Nephron (organoid): ENCODE measurements at regions not wholly inside any gene's neighbourhood (a gene's known extent, or its start where the extent isn't known, plus 50 kb on each side); places are given as distances from the start of the nearest gene placed in this dataset.
A peak's percentile ranks its signal among the peaks of the same experiment; 100 is the strongest.
"Not testable (repeated sequence)": the region's sequence is repeated elsewhere in the genome, so short reads cannot be mapped to it uniquely, and the experiment has no call there.

ENCODE experiments used
- H3K27ac Mint-ChIP-seq, 3 experiments: 2 replicates each; pipeline ENCODE4 v1.8.0; 2020; ENCODE audit warnings: mixed read lengths in 3 of 3, mild to moderate bottlenecking in 2 of 3, moderate library complexity in 1 of 3
- H3K27me3 Mint-ChIP-seq: 2 replicates; pipeline ENCODE4 v1.8.0; 2021; ENCODE audit warnings: low read depth, mild to moderate bottlenecking, moderate library complexity, mixed read lengths
- H3K36me3 Mint-ChIP-seq: 2 replicates; pipeline ENCODE4 v1.8.0; 2020; ENCODE audit warnings: low read depth, mixed read lengths
- H3K4me1 Mint-ChIP-seq: 2 replicates; pipeline ENCODE4 v1.8.0; 2020; ENCODE audit warnings: mixed read lengths
- H3K4me3 Mint-ChIP-seq, 3 experiments: 2 replicates each; pipeline ENCODE4 v1.8.0; 2020; ENCODE audit warnings: mild to moderate bottlenecking in 3 of 3, mixed read lengths in 3 of 3, moderate library complexity in 2 of 3
- H3K9me3 Mint-ChIP-seq: 2 replicates; pipeline ENCODE4 v1.8.0; 2020; ENCODE audit warnings: mixed read lengths
- CTCF ChIP-seq, 3 experiments: fragments of 200-600 bp; sonication (generic); IDR thresholded peaks; one replicate each; pipeline ENCODE4 v1.5.0; 2021; ENCODE audit warnings: antibody characterized with exemption in 3 of 3; ENCODE audit not compliant: unreplicated experiment in 3 of 3

DNA sequence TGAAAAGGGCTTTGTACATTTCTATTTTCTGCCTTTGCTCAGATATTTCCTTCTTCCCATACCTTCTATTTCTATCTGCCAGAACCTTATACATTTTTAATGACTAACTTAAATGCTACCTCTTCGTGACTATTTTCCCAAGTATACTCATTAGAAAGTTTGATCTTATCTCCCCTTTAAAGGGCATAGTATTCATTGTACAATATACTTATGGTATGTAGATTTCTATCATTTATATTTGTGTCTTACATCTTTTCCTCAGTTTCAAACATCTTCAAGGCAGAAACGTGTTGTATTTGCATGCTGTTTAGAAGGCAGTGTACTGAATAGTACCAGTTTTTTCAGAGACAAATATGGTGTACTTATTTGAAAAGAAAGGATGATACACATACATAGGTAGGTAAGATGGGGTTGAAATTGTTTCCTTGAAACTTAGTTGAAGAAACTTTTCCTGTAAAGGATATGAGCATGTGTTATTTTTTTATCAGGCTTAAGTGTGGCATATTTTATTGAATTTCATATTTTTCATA lies 518.1 kb upstream of the NUDT12 start:
- H3K27ac Mint-ChIP-seq, result no peak overlapping the region
- H3K4me1 Mint-ChIP-seq, result no peaks in the 10 kb centered on the region
- no peak overlapping the region for H3K4me3 Mint-ChIP-seq
- no peaks in the 10 kb centered on the region for H3K27me3 Mint-ChIP-seq
- H3K9me3 Mint-ChIP-seq, result peaks cover 5% of the 10 kb centered on the region
- TF ChIP-seq CTCF (IDR thresholded peaks at IDR 0.05; ENCODE audit: unreplicated experiment in 3 of 3), result no peak
- H3K36me3 Mint-ChIP-seq, result no peaks in the 10 kb centered on the region

- not testable (repeated sequence) for H3K36me3 Mint-ChIP-seq, H3K27me3 Mint-ChIP-seq, H3K9me3 Mint-ChIP-seq, H3K4me1 Mint-ChIP-seq, H3K4me3 Mint-ChIP-seq, H3K27ac Mint-ChIP-seq
These were observed 517.5 kb upstream of the NUDT12 start for GRCh38 chr5:104079861-104080645.

DNA sequence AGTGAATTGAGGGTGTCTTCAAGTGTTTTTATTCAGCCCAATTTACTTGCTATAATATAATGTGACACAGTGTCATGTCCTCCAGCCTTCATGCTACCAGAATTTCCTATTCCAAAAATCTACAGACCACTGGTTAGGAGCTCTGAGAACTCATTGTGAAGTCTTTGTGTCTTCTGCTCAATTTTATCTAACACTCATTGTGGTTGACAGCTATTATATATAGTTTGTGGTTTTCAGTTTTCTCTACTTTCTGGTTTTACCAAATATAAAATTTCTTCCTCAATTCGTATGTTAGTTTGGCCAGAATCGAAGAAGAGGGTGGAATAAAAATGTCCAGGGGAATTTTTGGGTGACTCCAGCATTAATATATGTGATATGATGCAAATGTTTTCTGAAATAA lies 509.3 kb upstream of the NUDT12 start:
- no peaks in the 10 kb centered on the region for H3K9me3 Mint-ChIP-seq
- no peak overlapping the region for H3K27ac Mint-ChIP-seq
- H3K27me3 Mint-ChIP-seq, result no peaks in the 10 kb centered on the region
- no peaks in the 10 kb centered on the region for H3K36me3 Mint-ChIP-seq
- no peaks in the 10 kb centered on the region for H3K4me1 Mint-ChIP-seq
- TF ChIP-seq CTCF (IDR thresholded peaks at IDR 0.05; ENCODE audit: unreplicated experiment in 3 of 3), result no peak
- H3K4me3 Mint-ChIP-seq, result no peak overlapping the region

DNA sequence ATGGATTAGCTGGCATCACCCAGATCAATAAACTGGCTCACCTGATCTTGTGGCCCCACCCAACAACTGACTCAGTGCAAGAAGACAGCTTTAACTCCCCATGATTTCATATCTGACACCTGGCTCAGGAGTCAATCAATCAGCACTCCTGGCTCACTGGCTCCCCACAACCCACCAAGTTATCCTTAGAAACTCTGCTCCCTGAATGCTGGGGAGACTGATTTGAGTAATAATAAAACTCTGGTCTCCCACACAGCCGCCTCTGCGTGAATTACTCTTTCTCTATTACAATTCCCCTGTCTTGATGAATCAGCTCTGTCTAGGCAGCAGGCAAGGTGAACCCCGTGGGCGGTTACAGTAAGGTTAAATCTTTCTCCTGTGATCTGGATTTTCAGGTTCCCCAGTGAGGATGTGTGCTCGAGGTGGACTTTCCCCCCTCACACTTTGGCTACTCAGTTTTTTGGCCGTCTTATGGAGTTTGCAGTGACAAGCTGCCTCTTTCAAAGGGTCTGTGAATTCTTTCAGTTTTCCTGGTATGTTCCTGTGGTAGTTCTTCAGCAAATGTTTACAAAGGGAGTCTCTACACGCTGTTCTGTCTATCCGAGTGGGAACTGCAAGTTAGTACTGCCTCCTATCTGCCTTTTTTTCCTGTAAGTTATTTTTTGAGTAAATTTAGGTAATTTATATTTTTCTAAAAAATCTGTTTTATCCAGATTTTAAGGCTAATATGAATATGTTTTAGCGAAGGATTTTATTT lies 500.2 kb upstream of the NUDT12 start:
- peaks cover 8% of the 10 kb centered on the region for H3K9me3 Mint-ChIP-seq
- H3K36me3 Mint-ChIP-seq, result no peaks in the 10 kb centered on the region
- H3K4me3 Mint-ChIP-seq, result peak overlapping the region in 1 of 3 experiments; percentile 9
- peaks cover 7% of the 10 kb centered on the region for H3K4me1 Mint-ChIP-seq
- H3K27me3 Mint-ChIP-seq, result peaks cover 4% of the 10 kb centered on the region
- peak overlapping the region; percentile 18 to 45 (median 28) for H3K27ac Mint-ChIP-seq
- no peak for TF ChIP-seq CTCF (IDR thresholded peaks at IDR 0.05; ENCODE audit: unreplicated experiment in 3 of 3)

- Mint-ChIP-seq H3K27ac (no peak overlapping the region), H3K4me3 (no peak overlapping the region), H3K36me3 (no peaks in the 10 kb centered on the region), H3K4me1 (peaks cover 7% of the 10 kb centered on the region), H3K27me3 (peaks cover 4% of the 10 kb centered on the region), H3K9me3 (peaks cover 8% of the 10 kb centered on the region)
- TF ChIP-seq CTCF (IDR thresholded peaks at IDR 0.05; ENCODE audit: unreplicated experiment in 3 of 3), result no peak
These were observed 499.1 kb upstream of the NUDT12 start for GRCh38 chr5:104061707-104062106.

DNA sequence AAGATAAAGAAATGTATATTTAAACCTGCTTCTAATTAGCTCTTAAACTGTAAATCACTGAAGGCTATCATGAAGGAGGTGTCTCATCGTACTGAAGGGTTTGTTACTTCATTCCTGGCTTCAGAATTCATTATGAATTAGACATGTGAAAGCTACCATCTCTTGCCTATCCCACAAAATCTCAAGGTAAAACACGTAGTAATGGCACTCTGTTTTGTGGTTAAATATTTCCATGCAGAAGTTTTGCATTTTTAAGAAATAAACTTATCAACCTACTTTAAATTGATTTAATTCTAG lies 490.7 kb upstream of the NUDT12 start:
- Mint-ChIP-seq H3K4me3 (no peak overlapping the region), H3K4me1 (peaks cover 28% of the 10 kb centered on the region)
- no peak for TF ChIP-seq CTCF (IDR thresholded peaks at IDR 0.05; ENCODE audit: unreplicated experiment in 3 of 3)

More for the DNA sequence above, 490.7 kb upstream of the NUDT12 start:
- H3K36me3 Mint-ChIP-seq, result no peaks in the 10 kb centered on the region
- H3K9me3 Mint-ChIP-seq, result peaks cover 3% of the 10 kb centered on the region
- H3K27ac Mint-ChIP-seq, result peak overlapping the region in 2 of 3 experiments; percentile 38 to 54
- no peaks in the 10 kb centered on the region for H3K27me3 Mint-ChIP-seq
